Heart right ventricle (tissue), 16 donors: ENCODE measurements at regions not wholly inside any gene's neighbourhood (a gene's known extent, or its start where the extent isn't known, plus 50 kb on each side); places are given as distances from the start of the nearest gene placed in this dataset.
A peak's percentile ranks its signal among the peaks of the same experiment; 100 is the strongest.
"Not testable (repeated sequence)": the region's sequence is repeated elsewhere in the genome, so short reads cannot be mapped to it uniquely, and the experiment has no call there.

Source experiments
- ATAC-seq, 8 donors: fragments of 200-7000 bp; cut with Tn5 transposase; one replicate each; pipeline ENCODE4 v1.9.1; 2020; ENCODE audit warnings: mild to moderate bottlenecking in 8 of 8, moderate library complexity in 8 of 8, moderate number of reproducible peaks in 1 of 8
- DNase-seq, 2 donors: peaks; one replicate each; pipeline ENCODE4 v3.0.0-alpha.2; 2020
- H3K27ac ChIP-seq, 10 donors: fragments of 200-600 bp; sonication (generic) in 2 of 10; one replicate each; pipeline versions ENCODE4 v1.5.0 to v1.8.0; 2020 to 2022; ENCODE audit warnings: mild to moderate bottlenecking in 3 of 10
- H3K27me3 ChIP-seq, 7 donors: fragments of 200-600 bp; one replicate each; pipeline ENCODE4 v1.8.0; 2021 to 2022; ENCODE audit warnings: mild to moderate bottlenecking in 2 of 7
- H3K36me3 ChIP-seq, 9 donors: fragments of 200-600 bp; sonication (generic) in 1 of 9; one replicate each; pipeline versions ENCODE4 v1.5.0 to v1.8.0; 2020 to 2022; ENCODE audit warnings: mild to moderate bottlenecking in 2 of 9
- H3K4me1 ChIP-seq, 9 donors: fragments of 200-600 bp; sonication (generic) in 1 of 9; one replicate each; pipeline versions ENCODE4 v1.5.0 to v1.8.0; 2020 to 2022; ENCODE audit warnings: mild to moderate bottlenecking in 4 of 9
- H3K4me3 ChIP-seq, 10 donors: fragments of 200-600 bp; sonication (generic) in 2 of 10; one replicate each; pipeline versions ENCODE4 v1.5.0 to v1.8.0; 2020 to 2022; ENCODE audit warnings: mild to moderate bottlenecking in 7 of 10, moderate library complexity in 2 of 10
- H3K9me3 ChIP-seq, 11 donors: fragments of 200-600 bp in 10 of 11; sonication (generic) in 2 of 11; one replicate each; pipeline versions ENCODE4 v1.5.0 to v1.8.0; 2013 to 2022; ENCODE audit warnings: mild to moderate bottlenecking in 2 of 11, control low read depth in 1 of 11, moderate library complexity in 1 of 11
- CTCF ChIP-seq, 9 donors: fragments of 200-600 bp; sonication (generic) in 2 of 9; IDR thresholded peaks; one replicate each; pipeline versions ENCODE4 v1.5.0 to v1.8.0; 2021 to 2022; ENCODE audit warnings: antibody characterized with exemption in 9 of 9, mild to moderate bottlenecking in 5 of 9, moderate library complexity in 1 of 9
- WGBS, 2 donors: extraction: QIAGEN DNeasy Blood & Tissue Kit; methylation state at CpG; one replicate each; pipeline ENCODE4 v1.1.7; 2013; ENCODE audit warnings: inconsistent platforms in 1 of 2; 5-methylcytosine and 5-hydroxymethylcytosine counted together
- intact Hi-C, 10 donors: fragments of 100-400 bp; cut with DNase I; formaldehyde crosslinking; loops; one replicate each; pipeline versions ENCODE4 v1.11.1 to v1.14.2; 2022
- donor health status: Arrhythmogenic right ventricular cardiomyopathy.
- donor health status: ischemic (EF 13 %, LVEDD 7.1; RV severe dilation, severe dysfunction).
- donor health status: healthy with polysubstance abuse.
- donor health status: DM: no; HTN: yes; CAD: no.
- donor health status: DM: no; HTN: no; CAD: no.
- donor health status: ischemic (EF 25% LVEDD 6.9; RV normal size, moderate dysfunction).
- donor health status: ischemic (EF 25% LVEDD 5.7; RV mildly dilated, moderate dysfunction).
- donor health status: healthy.
- donor health status: DM: yes; HTN: yes; CAD: no.
- donor health status: Ischemic cardiomyopathy.
- donor health status: ischemic (EF 35%, LVEDD 5.7; RV mildly dilated, moderate dysfunction).
- donor health status: nonischemic (EF 11% LVEDD 7.7; RV severe dilation, severe dysfunction).
- donor health status: DM: yes; HTN: yes; CAD: no.
- donor health status: PGD.
- donor health status: ischemic (EF 29% LVEDD 5.4; RV normal size, mild dysfunction).
- donor health status: nonischemic (EF 23%, LVEDD 6.1; RV moderate dilation, normal function).

GRCh38 chr12:9543341-9543740 lies 64.4 kb downstream of the KLRB1 start:
- intact Hi-C loops, H3K27ac ChIP-seq, H3K4me3 ChIP-seq, H3K4me1 ChIP-seq, ATAC-seq, H3K9me3 ChIP-seq, H3K36me3 ChIP-seq, DNase-seq, H3K27me3 ChIP-seq: not testable (repeated sequence)
- 98 to 100% methylated on average over 4 of the region's 5 CpGs for WGBS, 2 donors

GRCh38 chr12:9542827-9543226 lies 64.9 kb downstream of the KLRB1 start:
- H3K27ac ChIP-seq, intact Hi-C loops, DNase-seq, H3K36me3 ChIP-seq, H3K4me1 ChIP-seq, ATAC-seq, H3K27me3 ChIP-seq, H3K9me3 ChIP-seq, H3K4me3 ChIP-seq: not testable (repeated sequence)
- WGBS, 2 donors: 89 to 99% methylated on average over 2 of the region's 3 CpGs

GRCh38 chr12:9515925-9516324 lies 91.8 kb downstream of the KLRB1 start:
- ATAC-seq, intact Hi-C loops, H3K27me3 ChIP-seq, H3K9me3 ChIP-seq, DNase-seq, H3K36me3 ChIP-seq, H3K4me1 ChIP-seq, H3K27ac ChIP-seq, H3K4me3 ChIP-seq: not testable (repeated sequence)
- 81 to 97% methylated on average over 1 of the region's 1 CpG for WGBS, 2 donors

GRCh38 chr12:9512695-9513094 lies 95.0 kb downstream of the KLRB1 start:
- H3K36me3 ChIP-seq, H3K27me3 ChIP-seq, ATAC-seq, DNase-seq, H3K27ac ChIP-seq, H3K4me1 ChIP-seq, H3K9me3 ChIP-seq, H3K4me3 ChIP-seq, intact Hi-C loops: not testable (repeated sequence)
- WGBS, 2 donors: 85 to 92% methylated on average over 4 of the region's 5 CpGs

GRCh38 chr12:9510392-9511011 lies 97.2 kb downstream of the KLRB1 start:
- H3K4me3 ChIP-seq, H3K27me3 ChIP-seq, H3K4me1 ChIP-seq, intact Hi-C loops, ATAC-seq, H3K9me3 ChIP-seq, H3K36me3 ChIP-seq, H3K27ac ChIP-seq, DNase-seq: not testable (repeated sequence)
- WGBS, 2 donors: 92 to 98% methylated on average over 1 of the region's 1 CpG

- ATAC-seq: peak in 2 of 8 donors; percentile 30 to 41
- H3K9me3 ChIP-seq: no peaks in the 10 kb centered on the region
- DNase-seq: no peak
- no peak for TF ChIP-seq CTCF (IDR thresholded peaks at IDR 0.05)
- H3K4me3 ChIP-seq: no peak overlapping the region
- intact Hi-C loops: no loop called here
- 25 to 32% methylated on average over 3 of the region's 3 CpGs for WGBS, 2 donors
- H3K4me1 ChIP-seq: no peaks in the 10 kb centered on the region
- no peaks in the 10 kb centered on the region for H3K27me3 ChIP-seq
- H3K36me3 ChIP-seq: no peaks in the 10 kb centered on the region
- H3K27ac ChIP-seq: no peak overlapping the region
These were observed 98.1 kb downstream of the KLRB1 start for GRCh38 chr12:9509464-9510161.

- H3K9me3 ChIP-seq: no peaks in the 10 kb centered on the region
- WGBS, 2 donors: 83 to 90% methylated on average over 1 of the region's 1 CpG
- H3K27ac ChIP-seq: no peak overlapping the region
- no peaks in the 10 kb centered on the region for H3K27me3 ChIP-seq
- no peaks in the 10 kb centered on the region for H3K4me1 ChIP-seq
- intact Hi-C loops: no loop called here
- no peak for ATAC-seq
- no peak for TF ChIP-seq CTCF (IDR thresholded peaks at IDR 0.05)
- no peak overlapping the region for H3K4me3 ChIP-seq
- no peak for DNase-seq
- H3K36me3 ChIP-seq: no peaks in the 10 kb centered on the region
These were observed 101.0 kb downstream of the KLRB1 start for GRCh38 chr12:9506746-9507145.

GRCh38 chr12:9503384-9503783 lies 104.3 kb downstream of the KLRB1 start:
- intact Hi-C loops: not testable (repeated sequence)

GRCh38 chr12:9502845-9503244 lies 104.9 kb downstream of the KLRB1 start:
- H3K27ac ChIP-seq, intact Hi-C loops, H3K9me3 ChIP-seq, H3K4me1 ChIP-seq, H3K36me3 ChIP-seq, H3K27me3 ChIP-seq, DNase-seq, H3K4me3 ChIP-seq, ATAC-seq: not testable (repeated sequence)
- WGBS, 2 donors: 94 to 100% methylated on average over 1 of the region's 1 CpG

More at GRCh38 chr12:9503384-9503783, 104.3 kb downstream of the KLRB1 start:
- H3K9me3 ChIP-seq, H3K27ac ChIP-seq, H3K27me3 ChIP-seq, ATAC-seq, H3K4me1 ChIP-seq, H3K4me3 ChIP-seq, DNase-seq, H3K36me3 ChIP-seq: not testable (repeated sequence)
- 77 to 86% methylated on average over 2 of the region's 2 CpGs for WGBS, 2 donors

- not testable (repeated sequence) for H3K4me1 ChIP-seq, H3K9me3 ChIP-seq, H3K36me3 ChIP-seq
These were observed 114.4 kb downstream of the KLRB1 start for GRCh38 chr12:9493325-9493724.

More at GRCh38 chr12:9493325-9493724, 114.4 kb downstream of the KLRB1 start:
- H3K27me3 ChIP-seq, intact Hi-C loops, H3K4me3 ChIP-seq, DNase-seq, H3K27ac ChIP-seq, ATAC-seq: not testable (repeated sequence)
